Astrocyte (in vitro differentiated cells and primary cell): ENCODE measurements at regions not wholly inside any gene's neighbourhood (a gene's known extent, or its start where the extent isn't known, plus 50 kb on each side); places are given as distances from the start of the nearest gene placed in this dataset.

Experiments used
- DNase-seq: peaks from one replicate; pipeline ENCODE4 v3.0.0-alpha.2; 2010; ENCODE audit warnings: low read depth
- FAIRE-seq: peaks from 2 replicates; lab custom pipeline; 2011; peaks lifted over from hg19 to GRCh38; lab: Jason Lieb, UNC
- H2AFZ ChIP-seq: 2 replicates; pipeline ENCODE4 v1.6.0; 2012; ENCODE audit warnings: low read depth, low read length, inconsistent platforms
- H3K27ac ChIP-seq: 2 replicates; pipeline ENCODE4 v1.5.1; 2011; ENCODE audit warnings: low read depth, low read length, inconsistent platforms
- H3K27me3 ChIP-seq: 2 replicates; pipeline ENCODE4 v1.6.0; 2011; ENCODE audit warnings: low read length, inconsistent platforms; ENCODE audit not compliant: insufficient read depth
- H3K36me3 ChIP-seq: 2 replicates; pipeline ENCODE4 v1.5.1; 2011; ENCODE audit warnings: low read length, inconsistent platforms; ENCODE audit not compliant: insufficient read depth
- H3K4me1 ChIP-seq: 2 replicates; pipeline ENCODE4 v1.5.1; 2011; ENCODE audit warnings: low read length, inconsistent platforms; ENCODE audit not compliant: insufficient read depth
- H3K4me2 ChIP-seq: 2 replicates; pipeline ENCODE4 v1.6.0; 2012; ENCODE audit warnings: low read length, inconsistent platforms
- H3K4me3 ChIP-seq: 2 replicates; pipeline ENCODE4 v1.5.1; 2011; ENCODE audit warnings: low read depth, mild to moderate bottlenecking, low read length, inconsistent platforms; ENCODE audit not compliant: insufficient read depth
- H3K79me2 ChIP-seq: 2 replicates; pipeline ENCODE4 v1.6.0; 2012; ENCODE audit warnings: mild to moderate bottlenecking, low read length, inconsistent platforms; ENCODE audit not compliant: insufficient read depth
- H3K9ac ChIP-seq: 2 replicates; pipeline ENCODE4 v1.6.0; 2012; ENCODE audit warnings: mild to moderate bottlenecking, low read length, inconsistent platforms
- H3K9me3 ChIP-seq: 2 replicates; pipeline ENCODE4 v1.5.1; 2012; ENCODE audit warnings: low read depth, mild to moderate bottlenecking, low read length, inconsistent platforms; ENCODE audit not compliant: insufficient read depth
- H4K20me1 ChIP-seq: 2 replicates; pipeline ENCODE4 v1.6.0; 2012; ENCODE audit warnings: low read length, inconsistent platforms; ENCODE audit not compliant: insufficient read depth
- H3K27ac Mint-ChIP-seq: one replicate; pipeline ENCODE4 v1.8.0; 2021; ENCODE audit warnings: mild to moderate bottlenecking, mixed read lengths; ENCODE audit not compliant: unreplicated experiment
- H3K27me3 Mint-ChIP-seq: one replicate; pipeline ENCODE4 v1.8.0; 2021; ENCODE audit warnings: low read depth, mixed read lengths; ENCODE audit not compliant: unreplicated experiment
- H3K36me3 Mint-ChIP-seq: one replicate; pipeline ENCODE4 v1.8.0; 2021; ENCODE audit warnings: low read depth, mixed read lengths; ENCODE audit not compliant: unreplicated experiment
- H3K4me1 Mint-ChIP-seq: one replicate; pipeline ENCODE4 v1.8.0; 2021; ENCODE audit warnings: low read depth, mixed read lengths; ENCODE audit not compliant: unreplicated experiment
- H3K4me3 Mint-ChIP-seq: one replicate; pipeline ENCODE4 v1.8.0; 2021; ENCODE audit warnings: mild to moderate bottlenecking, moderate library complexity, mixed read lengths; ENCODE audit not compliant: unreplicated experiment
- H3K9me3 Mint-ChIP-seq: one replicate; pipeline ENCODE4 v1.8.0; 2021; ENCODE audit warnings: mild to moderate bottlenecking, mixed read lengths; ENCODE audit not compliant: unreplicated experiment
- CTCF ChIP-seq: IDR thresholded peaks from 2 replicates; pipeline ENCODE4 v1.5.1; 2011; ENCODE audit warnings: low read depth, mild to moderate bottlenecking, inconsistent platforms, low read length, moderate library complexity; ENCODE audit not compliant: insufficient read depth
- EZH2 ChIP-seq: IDR thresholded peaks from 2 replicates; pipeline ENCODE4 v1.6.1; 2012; ENCODE audit warnings: mild to moderate bottlenecking, low read length, inconsistent platforms; ENCODE audit not compliant: insufficient read depth

- H3K36me3 ChIP-seq: no peaks in the 10 kb centered on the region
- no peaks in the 10 kb centered on the region for H4K20me1 ChIP-seq
- Mint-ChIP-seq H3K27me3 (peaks cover 3% of the 10 kb centered on the region), H3K27ac (no peak overlapping the region), H3K36me3 (no peaks in the 10 kb centered on the region), H3K9me3 (peaks cover 3% of the 10 kb centered on the region), H3K4me1 (peaks cover 3% of the 10 kb centered on the region), H3K4me3 (no peak overlapping the region)
- H3K27ac ChIP-seq: no peak overlapping the region
- H3K4me2 ChIP-seq: no peak overlapping the region
- FAIRE-seq: no peak
- H3K9me3 ChIP-seq: no peaks in the 10 kb centered on the region
- no peak overlapping the region for H3K9ac ChIP-seq
- H2AFZ ChIP-seq: no peak overlapping the region
- DNase-seq: no peak
- TF ChIP-seq CTCF (no peak), EZH2 (no peak)
- no peaks in the 10 kb centered on the region for H3K79me2 ChIP-seq
- no peaks in the 10 kb centered on the region for H3K27me3 ChIP-seq
- no peak overlapping the region for H3K4me3 ChIP-seq
- H3K4me1 ChIP-seq: no peaks in the 10 kb centered on the region
Measured at GRCh38 chr2:226380679-226381078, 418.9 kb downstream of the IRS1 start.

GRCh38 chr2:226378753-226379705 is 420.6 kb downstream of the IRS1 start:
- Histone ChIP-seq H3K79me2 (no peaks in the 10 kb centered on the region), H4K20me1 (no peaks in the 10 kb centered on the region), H3K36me3 (no peaks in the 10 kb centered on the region), H3K9me3 (no peaks in the 10 kb centered on the region), H3K9ac (no peak overlapping the region), H3K27me3 (no peaks in the 10 kb centered on the region), H3K4me3 (no peak overlapping the region), H3K27ac (no peak overlapping the region), H3K4me1 (no peaks in the 10 kb centered on the region), H2AFZ (no peak overlapping the region), H3K4me2 (no peak overlapping the region)
- TF ChIP-seq CTCF (no peak), EZH2 (no peak)
- peaks cover 3% of the 10 kb centered on the region for H3K4me1 Mint-ChIP-seq
- H3K27me3 Mint-ChIP-seq: peaks cover 3% of the 10 kb centered on the region
- H3K36me3 Mint-ChIP-seq: no peaks in the 10 kb centered on the region
- H3K9me3 Mint-ChIP-seq: peaks cover 3% of the 10 kb centered on the region
- no peak overlapping the region for H3K4me3 Mint-ChIP-seq
- DNase-seq: peak; percentile 47
- no peak overlapping the region for H3K27ac Mint-ChIP-seq
- peak; percentile 17 for FAIRE-seq

GRCh38 chr2:226376516-226377180 is 423.0 kb downstream of the IRS1 start:
- H3K4me1 ChIP-seq: no peaks in the 10 kb centered on the region
- no peak overlapping the region for H3K27ac Mint-ChIP-seq
- DNase-seq: no peak
- TF ChIP-seq CTCF (no peak), EZH2 (no peak)
- H3K9me3 Mint-ChIP-seq: peaks cover 2% of the 10 kb centered on the region
- H3K4me2 ChIP-seq: no peak overlapping the region
- H3K9ac ChIP-seq: no peak overlapping the region
- peaks cover 2% of the 10 kb centered on the region for H3K27me3 Mint-ChIP-seq
- no peak overlapping the region for H3K27ac ChIP-seq
- H3K36me3 Mint-ChIP-seq: no peaks in the 10 kb centered on the region
- H3K36me3 ChIP-seq: no peaks in the 10 kb centered on the region
- H3K79me2 ChIP-seq: no peaks in the 10 kb centered on the region
- H3K9me3 ChIP-seq: no peaks in the 10 kb centered on the region
- H3K4me1 Mint-ChIP-seq: peaks cover 3% of the 10 kb centered on the region
- H2AFZ ChIP-seq: no peak overlapping the region
- no peak overlapping the region for H3K4me3 ChIP-seq
- peak; percentile 43 for FAIRE-seq
- no peaks in the 10 kb centered on the region for H4K20me1 ChIP-seq
- no peaks in the 10 kb centered on the region for H3K27me3 ChIP-seq
- no peak overlapping the region for H3K4me3 Mint-ChIP-seq
